Skeletal muscle tissue (tissue), 3 donors: ENCODE measurements at regions not wholly inside any gene's neighbourhood (a gene's known extent, or its start where the extent isn't known, plus 50 kb on each side); places are given as distances from the start of the nearest gene placed in this dataset.

Experiments
- H3K27ac ChIP-seq: one replicate; pipeline ENCODE4 v1.7.0; 2013; ENCODE audit warnings: mild to moderate bottlenecking, low read depth, low read length, inconsistent platforms
- H3K27me3 ChIP-seq, 3 donors: one replicate each; pipeline ENCODE4 v1.7.0; 2013; ENCODE audit warnings: low read length in 3 of 3; ENCODE audit not compliant: control insufficient read depth in 3 of 3, insufficient read depth in 3 of 3
- H3K36me3 ChIP-seq, 3 donors: one replicate each; pipeline ENCODE4 v1.7.0; 2013; ENCODE audit warnings: low read length in 3 of 3; ENCODE audit not compliant: control insufficient read depth in 3 of 3, insufficient read depth in 3 of 3
- H3K4me1 ChIP-seq, 3 donors: one replicate each; pipeline ENCODE4 v1.7.0; 2013; ENCODE audit warnings: low read length in 3 of 3, mild to moderate bottlenecking in 3 of 3; ENCODE audit not compliant: control insufficient read depth in 3 of 3, insufficient read depth in 3 of 3
- H3K4me3 ChIP-seq, 3 donors: one replicate each; pipeline ENCODE4 v1.7.0; 2013; ENCODE audit warnings: low read length in 3 of 3
- H3K9ac ChIP-seq, 3 donors: one replicate each; pipeline ENCODE4 v1.7.0; 2013; ENCODE audit warnings: low read length in 3 of 3, mild to moderate bottlenecking in 3 of 3, moderate library complexity in 2 of 3, low read depth in 1 of 3
- H3K9me3 ChIP-seq, 3 donors: one replicate each; pipeline ENCODE4 v1.7.0; 2013; ENCODE audit warnings: low read length in 3 of 3; ENCODE audit not compliant: control insufficient read depth in 3 of 3
- donor health status: Osteomylitis.

DNA sequence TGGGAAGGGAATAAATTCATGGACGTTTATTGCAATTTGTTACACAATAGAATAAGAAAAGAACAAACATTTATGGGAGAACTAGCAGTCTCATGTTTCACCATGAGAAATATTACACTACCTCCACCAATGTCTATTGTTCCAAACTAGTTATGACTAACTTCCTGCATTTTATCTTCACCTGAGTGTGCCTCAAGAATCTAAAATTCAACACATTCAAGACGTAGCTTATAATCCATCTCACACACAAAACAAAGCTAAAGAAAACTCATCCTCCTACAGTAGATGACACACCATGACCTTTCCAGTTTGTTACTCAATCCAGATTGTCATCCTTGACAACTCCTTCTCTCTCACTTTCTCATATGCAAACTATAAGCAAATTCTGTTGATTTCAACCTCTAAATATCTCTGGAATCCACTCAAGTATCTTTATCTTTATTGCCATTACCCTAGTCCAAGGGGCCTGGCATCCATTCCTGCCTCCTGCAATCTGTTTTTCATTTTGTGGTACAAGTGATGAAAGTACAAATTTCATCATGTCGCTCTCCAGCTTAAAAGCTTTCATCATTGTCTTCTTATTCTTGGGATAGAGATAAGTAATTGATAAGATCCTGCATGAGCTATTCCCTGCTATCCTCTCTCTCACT is 229.9 kb downstream of the NR2F2 start:
- no peaks in the 10 kb centered on the region for H3K36me3 ChIP-seq
- no peak overlapping the region for H3K27ac ChIP-seq
- no peaks in the 10 kb centered on the region for H3K9me3 ChIP-seq
- H3K4me1 ChIP-seq, result no peaks in the 10 kb centered on the region
- no peak overlapping the region for H3K9ac ChIP-seq
- no peaks in the 10 kb centered on the region for H3K27me3 ChIP-seq
- no peak overlapping the region for H3K4me3 ChIP-seq

- Histone ChIP-seq H3K27me3 (no peaks in the 10 kb centered on the region), H3K4me3 (no peak overlapping the region), H3K9me3 (no peaks in the 10 kb centered on the region)
These were observed 231.1 kb downstream of the NR2F2 start for GRCh38 chr15:96561593-96561992.

GRCh38 chr15:96564546-96564945 is 234.0 kb downstream of the NR2F2 start:
- Histone ChIP-seq H3K27me3 (no peaks in the 10 kb centered on the region), H3K27ac (no peak overlapping the region), H3K9ac (no peak overlapping the region)

More at GRCh38 chr15:96561593-96561992, 231.1 kb downstream of the NR2F2 start:
- H3K36me3 ChIP-seq, result no peaks in the 10 kb centered on the region
- H3K27ac ChIP-seq, result no peak overlapping the region
- no peaks in the 10 kb centered on the region for H3K4me1 ChIP-seq
- no peak overlapping the region for H3K9ac ChIP-seq

DNA sequence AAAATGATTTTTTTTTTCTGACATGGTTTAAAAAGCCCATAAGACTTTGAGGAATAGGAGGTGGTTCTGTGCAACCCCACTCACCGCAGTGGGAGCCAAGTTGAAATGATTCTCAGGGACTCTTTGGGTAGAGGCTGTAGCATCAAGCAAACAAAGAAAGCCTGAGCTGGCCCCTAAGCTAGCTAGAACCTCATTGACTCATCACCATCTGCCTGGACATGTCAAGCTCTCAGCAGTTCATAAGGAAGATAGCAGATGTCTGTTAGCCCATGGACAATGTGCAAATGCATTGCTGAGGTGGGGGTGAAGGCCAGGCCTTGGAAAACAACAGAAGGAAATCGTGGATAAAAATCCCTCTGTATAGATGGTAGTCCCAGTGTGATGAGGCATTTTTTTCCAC is 234.8 kb downstream of the NR2F2 start:
- Histone ChIP-seq H3K9me3 (no peaks in the 10 kb centered on the region), H3K36me3 (no peaks in the 10 kb centered on the region), H3K4me3 (no peak overlapping the region), H3K9ac (no peak overlapping the region), H3K27ac (no peak overlapping the region), H3K4me1 (no peaks in the 10 kb centered on the region), H3K27me3 (no peaks in the 10 kb centered on the region)

More at GRCh38 chr15:96564546-96564945, 234.0 kb downstream of the NR2F2 start:
- no peaks in the 10 kb centered on the region for H3K9me3 ChIP-seq
- no peaks in the 10 kb centered on the region for H3K36me3 ChIP-seq
- H3K4me3 ChIP-seq, result no peak overlapping the region
- no peaks in the 10 kb centered on the region for H3K4me1 ChIP-seq

GRCh38 chr15:96574782-96575181 is 244.3 kb downstream of the NR2F2 start:
- Histone ChIP-seq H3K4me3 (no peak overlapping the region), H3K4me1 (no peaks in the 10 kb centered on the region), H3K9me3 (peaks cover 0 to 4% (median 0%) of the 10 kb centered on the region in 3 donors), H3K27me3 (peaks cover 0 to 4% (median 0%) of the 10 kb centered on the region in 3 donors), H3K27ac (no peak overlapping the region), H3K36me3 (no peaks in the 10 kb centered on the region), H3K9ac (no peak overlapping the region)

- H3K9me3 ChIP-seq, result peaks cover 0 to 4% (median 0%) of the 10 kb centered on the region in 3 donors
- no peak overlapping the region for H3K9ac ChIP-seq
- H3K36me3 ChIP-seq, result no peaks in the 10 kb centered on the region
- peaks cover 0 to 4% (median 0%) of the 10 kb centered on the region in 3 donors for H3K27me3 ChIP-seq
- no peaks in the 10 kb centered on the region for H3K4me1 ChIP-seq
- no peak overlapping the region for H3K4me3 ChIP-seq
- H3K27ac ChIP-seq, result no peak overlapping the region
These were observed 246.1 kb downstream of the NR2F2 start for GRCh38 chr15:96576596-96576995.

- Histone ChIP-seq H3K36me3 (no peaks in the 10 kb centered on the region), H3K27me3 (peaks cover 0 to 4% (median 0%) of the 10 kb centered on the region in 3 donors), H3K4me1 (no peaks in the 10 kb centered on the region), H3K9me3 (no peaks in the 10 kb centered on the region), H3K27ac (no peak overlapping the region), H3K4me3 (no peak overlapping the region), H3K9ac (no peak overlapping the region)
These were observed 247.9 kb downstream of the NR2F2 start for GRCh38 chr15:96578393-96578792.

GRCh38 chr15:96581371-96581770 is 250.9 kb downstream of the NR2F2 start:
- H3K4me1 ChIP-seq, result no peaks in the 10 kb centered on the region
- no peaks in the 10 kb centered on the region for H3K9me3 ChIP-seq
- H3K27me3 ChIP-seq, result peaks cover 0 to 4% (median 0%) of the 10 kb centered on the region in 3 donors
- H3K4me3 ChIP-seq, result no peak overlapping the region
- H3K27ac ChIP-seq, result no peak overlapping the region
- no peaks in the 10 kb centered on the region for H3K36me3 ChIP-seq
- H3K9ac ChIP-seq, result no peak overlapping the region

GRCh38 chr15:96582473-96582872 is 252.0 kb downstream of the NR2F2 start:
- Histone ChIP-seq H3K27ac (no peak overlapping the region), H3K9ac (no peak overlapping the region), H3K4me3 (no peak overlapping the region), H3K4me1 (no peaks in the 10 kb centered on the region), H3K27me3 (no peaks in the 10 kb centered on the region), H3K36me3 (no peaks in the 10 kb centered on the region), H3K9me3 (no peaks in the 10 kb centered on the region)

DNA sequence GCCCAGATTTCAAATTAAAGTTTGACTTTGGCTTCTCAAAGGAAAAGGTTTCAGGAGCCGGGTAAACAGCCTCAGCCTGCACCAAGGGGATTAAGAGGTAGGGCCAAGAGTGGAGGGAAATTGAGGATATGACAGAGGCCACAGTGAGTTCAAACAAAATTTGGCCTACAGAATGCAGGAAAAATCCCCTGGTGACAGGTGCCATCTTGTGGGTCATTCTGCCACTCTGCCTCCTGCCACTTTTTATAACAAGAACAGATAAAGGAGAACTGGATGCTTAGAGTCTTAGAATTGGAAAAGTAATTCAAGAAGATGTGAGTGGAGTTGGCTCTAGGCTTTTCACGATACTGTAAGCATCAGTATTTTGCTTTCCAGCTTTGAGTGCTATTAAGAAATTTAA is 253.2 kb downstream of the NR2F2 start:
- H3K9ac ChIP-seq, result no peak overlapping the region
- no peaks in the 10 kb centered on the region for H3K36me3 ChIP-seq
- no peak overlapping the region for H3K4me3 ChIP-seq
- no peaks in the 10 kb centered on the region for H3K27me3 ChIP-seq
- no peaks in the 10 kb centered on the region for H3K4me1 ChIP-seq
- no peak overlapping the region for H3K27ac ChIP-seq
- no peaks in the 10 kb centered on the region for H3K9me3 ChIP-seq
